Vagina (tissue), 2 donors: ENCODE measurements at regions not wholly inside any gene's neighbourhood (a gene's known extent, or its start where the extent isn't known, plus 50 kb on each side); places are given as distances from the start of the nearest gene placed in this dataset.

Experiments
- CTCF ChIP-seq, 3 experiments: fragments of 450-650 bp in 2 of 3; fragments of 200-600 bp in 1 of 3; sonication (generic) in 1 of 3; IDR thresholded peaks; one replicate each; pipeline ENCODE4 v1.5.1; 2017 to 2019; ENCODE audit warnings: antibody characterized with exemption in 3 of 3, mild to moderate bottlenecking in 2 of 3, moderate library complexity in 2 of 3
- POLR2A ChIP-seq, 2 donors: fragments of 450-650 bp; IDR thresholded peaks; one replicate each; pipeline ENCODE4 v1.6.1; 2017; ENCODE audit warnings: antibody characterized with exemption in 2 of 2, mild to moderate bottlenecking in 2 of 2, moderate library complexity in 2 of 2
- POLR2AphosphoS5 ChIP-seq, 2 donors: sonication (generic); formaldehyde crosslinking; IDR thresholded peaks; one replicate each; pipeline ENCODE4 v1.9.0; 2017; ENCODE audit warnings: antibody characterized with exemption in 2 of 2, mild to moderate bottlenecking in 2 of 2, low read depth in 1 of 2; ENCODE audit not compliant: insufficient read depth in 1 of 2

- no peak for TF ChIP-seq CTCF (IDR thresholded peaks at IDR 0.05)
- no peak for TF ChIP-seq POLR2AphosphoS5 (IDR thresholded peaks at IDR 0.05; ENCODE audit: insufficient read depth in 1 of 2, low read depth in 1 of 2)
- TF ChIP-seq POLR2A (IDR thresholded peaks at IDR 0.05) = no peak
Observed at GRCh38 chr5:3446410-3446809, 149.2 kb upstream of the IRX1 start.
